Stimulated activated CD8-positive, alpha-beta memory T cell treated with anti-CD3 and anti-CD28 coated beads, Interleukin-2, amount 100 ng/mL, for 1 hour (primary cell): ENCODE measurements at regions not wholly inside any gene's neighbourhood (a gene's known extent, or its start where the extent isn't known, plus 50 kb on each side); places are given as distances from the start of the nearest gene placed in this dataset.

ENCODE experiments used
- DNase-seq, 2 donors: peaks; one replicate each; pipeline ENCODE4 v3.0.0-alpha.2; 2020; ENCODE audit warnings: low read depth in 2 of 2

DNA sequence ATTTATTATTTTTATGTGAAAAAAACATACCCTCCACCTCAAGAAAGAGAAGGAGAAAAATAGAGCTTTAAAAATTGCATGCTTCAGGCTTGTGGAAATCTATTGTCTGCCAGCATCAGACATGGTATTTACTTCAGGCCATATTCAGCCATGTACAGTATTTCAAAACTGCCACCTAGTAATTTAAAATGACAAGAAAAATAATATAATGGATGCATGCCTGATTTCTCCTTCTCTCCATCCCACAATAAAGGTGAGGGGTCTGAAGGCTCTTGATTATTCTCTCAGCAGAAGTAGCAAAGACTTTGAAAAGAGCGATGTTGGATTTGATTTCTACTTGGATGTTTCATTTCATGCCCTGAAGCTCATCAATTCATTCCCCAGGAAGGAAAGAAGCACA, 250.7 kb downstream of the TBC1D4 start:
- DNase-seq: no peak

DNA sequence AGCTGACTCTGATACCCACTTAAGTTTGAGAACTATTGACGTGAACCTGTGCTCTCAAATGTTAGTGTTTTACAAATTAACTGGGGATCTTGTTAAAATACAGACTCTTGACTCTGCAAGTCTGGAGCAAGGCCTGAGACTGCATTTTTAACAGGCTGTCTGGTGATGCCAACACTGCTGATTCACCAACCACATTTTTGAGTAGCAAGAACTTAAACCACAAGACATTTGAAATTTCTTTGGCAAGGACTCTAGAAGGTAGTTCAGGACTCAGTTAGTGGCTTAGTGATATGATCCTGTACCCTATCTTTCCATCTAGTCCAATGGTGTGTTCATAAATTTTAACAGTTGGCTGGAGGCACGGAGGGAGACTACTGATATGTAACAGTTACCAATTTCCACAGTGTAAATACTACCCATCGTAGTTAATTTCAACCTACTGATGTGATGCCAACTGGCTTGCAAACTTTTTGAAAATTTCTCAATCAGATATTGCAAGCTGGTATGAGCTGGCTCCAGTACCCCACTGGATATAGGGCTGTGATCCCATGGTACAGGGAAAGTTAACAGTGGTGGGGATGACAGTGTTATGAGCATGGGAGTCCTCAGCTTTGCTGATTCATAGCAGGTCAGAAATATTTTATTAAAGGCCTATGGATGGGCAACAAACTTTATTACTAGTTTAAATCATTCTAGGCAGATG, 255.1 kb downstream of the TBC1D4 start:
- no peak for DNase-seq

DNA sequence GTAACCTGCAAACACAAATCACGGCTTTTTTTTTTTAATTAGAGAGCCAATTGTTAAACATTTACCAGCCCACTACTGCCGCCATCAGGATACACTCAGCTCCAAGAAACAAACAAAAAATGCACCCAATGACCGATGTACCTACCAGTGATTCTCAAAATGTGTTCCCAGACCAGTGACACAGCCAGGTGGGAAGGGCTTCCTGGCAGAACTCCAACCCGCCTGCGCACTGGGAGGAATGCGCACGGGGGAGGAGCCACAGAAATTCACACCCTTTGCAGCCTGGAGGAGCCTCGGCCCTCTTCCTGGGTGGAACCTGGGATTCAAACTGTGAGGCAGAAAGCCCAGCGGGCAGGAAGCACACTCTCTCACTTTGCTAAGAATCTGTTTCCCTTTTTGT, 255.9 kb downstream of the TBC1D4 start:
- DNase-seq: no peak

DNA sequence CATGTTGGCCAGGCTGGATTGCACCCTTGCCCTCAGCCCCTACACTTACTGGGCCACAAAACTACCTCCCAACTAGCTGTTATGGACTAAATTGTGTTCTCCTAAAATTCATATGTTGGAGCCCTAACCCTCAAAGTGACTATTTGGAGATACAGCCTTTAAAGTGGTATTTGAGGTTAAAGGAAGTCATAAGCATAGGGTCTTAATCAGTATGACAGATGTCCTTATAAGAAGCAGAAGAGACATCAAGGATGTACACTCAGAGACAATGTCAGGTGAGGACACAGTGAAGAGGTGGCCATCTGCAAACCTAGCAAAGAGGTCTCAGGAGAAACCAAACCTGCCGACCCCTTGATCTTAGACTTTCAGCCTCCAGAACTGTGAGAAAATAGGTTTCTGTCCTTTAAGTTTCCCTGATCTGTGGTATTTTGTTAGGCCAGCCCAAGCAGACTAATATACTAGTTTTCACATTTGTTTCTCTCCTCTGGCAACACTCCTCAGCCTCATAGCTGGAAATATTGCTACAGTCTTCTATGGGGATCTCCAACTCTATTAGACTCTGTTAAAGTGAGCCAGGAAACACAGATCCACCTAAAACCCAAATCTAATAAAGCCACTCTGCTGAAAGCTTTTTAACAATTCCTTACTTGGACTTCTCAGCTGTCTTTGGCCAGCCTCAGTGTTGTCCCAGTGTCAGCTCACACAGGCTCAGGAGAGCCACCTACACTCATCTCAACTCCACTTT, 256.5 kb downstream of the TBC1D4 start:
- DNase-seq: no peak

DNA sequence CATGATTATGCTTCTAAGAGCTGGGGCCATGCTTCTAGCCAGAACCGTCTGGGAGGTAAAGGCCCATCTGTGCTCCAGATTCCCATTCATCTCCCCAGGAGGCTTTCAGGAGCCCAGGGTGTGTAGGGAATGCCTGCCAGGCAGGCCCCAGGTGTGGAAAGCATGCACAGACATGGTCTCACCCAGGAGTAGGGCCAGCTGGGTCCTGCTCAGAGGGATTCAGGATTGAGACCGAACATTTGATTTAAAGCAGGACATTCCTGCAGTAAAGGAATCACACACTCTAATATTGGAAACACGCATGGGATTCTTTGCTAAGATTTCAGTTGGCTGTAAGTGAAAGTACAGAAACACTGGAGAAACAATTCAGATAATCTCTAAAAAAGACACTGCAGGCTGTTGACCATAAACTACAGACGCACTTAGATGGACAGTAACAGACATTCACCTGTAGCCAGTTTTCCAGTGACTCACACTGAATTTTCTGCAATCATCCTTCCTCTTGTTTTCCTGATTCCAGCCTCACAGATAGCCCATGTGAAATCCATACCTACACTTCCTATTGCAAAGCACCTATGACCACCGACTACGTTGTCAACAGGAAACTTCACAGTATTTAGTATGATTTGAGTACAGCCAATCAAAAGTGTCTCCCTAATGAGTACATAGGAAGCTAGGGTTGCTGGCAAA, 257.8 kb downstream of the TBC1D4 start:
- no peak for DNase-seq

DNA sequence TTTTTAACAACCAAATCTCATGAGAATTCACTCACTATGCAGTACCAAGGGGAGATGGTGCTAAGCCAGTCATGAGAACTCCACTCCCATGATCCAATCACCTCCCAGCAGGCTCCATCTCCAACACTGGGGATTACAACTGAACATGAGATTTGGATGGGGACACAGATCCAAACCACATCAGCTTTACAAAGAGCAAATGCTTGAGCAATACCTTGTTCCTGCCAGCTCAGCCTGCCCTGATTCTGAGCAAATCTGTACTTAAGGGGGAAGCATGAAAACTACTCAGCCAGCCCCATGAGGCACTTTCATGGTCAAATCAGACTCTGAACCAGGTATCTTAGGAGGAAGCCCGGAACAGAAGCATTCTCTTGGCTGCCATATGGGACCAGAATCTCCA, 259.9 kb downstream of the TBC1D4 start:
- DNase-seq: no peak

DNA sequence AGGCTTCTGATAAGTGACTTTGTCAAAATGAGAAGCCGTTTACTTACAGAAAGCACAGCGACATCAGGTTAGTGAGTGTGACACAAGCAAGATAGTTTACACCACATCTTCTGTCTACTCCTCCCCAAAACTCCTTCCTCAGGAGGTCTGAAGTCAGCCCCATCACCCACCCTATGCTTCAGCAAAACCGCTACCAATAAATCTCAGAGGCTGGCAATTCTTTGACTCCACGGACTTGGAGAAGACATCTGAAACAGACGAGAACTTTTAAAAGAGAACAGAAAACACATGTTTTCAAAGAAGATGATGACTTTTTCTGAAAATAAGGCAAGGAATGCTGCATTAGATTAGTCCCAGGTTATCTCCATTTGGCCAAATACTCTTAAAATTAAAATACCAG, 261.1 kb downstream of the TBC1D4 start:
- no peak for DNase-seq

DNA sequence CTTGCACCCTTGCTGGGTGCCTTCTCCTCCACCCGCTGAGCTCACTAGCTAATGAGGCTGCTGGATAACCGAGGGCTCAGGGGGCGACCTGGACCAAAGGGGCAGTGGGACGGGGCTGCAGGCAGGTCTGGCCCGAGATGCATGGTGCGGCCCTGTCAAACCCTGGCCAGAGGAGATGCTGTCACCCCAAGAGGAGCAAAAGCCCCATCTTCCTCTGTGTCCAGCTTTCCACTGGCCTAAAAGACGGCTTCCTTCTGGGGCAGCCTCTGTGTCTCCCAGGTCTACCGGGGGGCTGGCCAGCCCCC, 261.8 kb downstream of the TBC1D4 start:
- no peak for DNase-seq

DNA sequence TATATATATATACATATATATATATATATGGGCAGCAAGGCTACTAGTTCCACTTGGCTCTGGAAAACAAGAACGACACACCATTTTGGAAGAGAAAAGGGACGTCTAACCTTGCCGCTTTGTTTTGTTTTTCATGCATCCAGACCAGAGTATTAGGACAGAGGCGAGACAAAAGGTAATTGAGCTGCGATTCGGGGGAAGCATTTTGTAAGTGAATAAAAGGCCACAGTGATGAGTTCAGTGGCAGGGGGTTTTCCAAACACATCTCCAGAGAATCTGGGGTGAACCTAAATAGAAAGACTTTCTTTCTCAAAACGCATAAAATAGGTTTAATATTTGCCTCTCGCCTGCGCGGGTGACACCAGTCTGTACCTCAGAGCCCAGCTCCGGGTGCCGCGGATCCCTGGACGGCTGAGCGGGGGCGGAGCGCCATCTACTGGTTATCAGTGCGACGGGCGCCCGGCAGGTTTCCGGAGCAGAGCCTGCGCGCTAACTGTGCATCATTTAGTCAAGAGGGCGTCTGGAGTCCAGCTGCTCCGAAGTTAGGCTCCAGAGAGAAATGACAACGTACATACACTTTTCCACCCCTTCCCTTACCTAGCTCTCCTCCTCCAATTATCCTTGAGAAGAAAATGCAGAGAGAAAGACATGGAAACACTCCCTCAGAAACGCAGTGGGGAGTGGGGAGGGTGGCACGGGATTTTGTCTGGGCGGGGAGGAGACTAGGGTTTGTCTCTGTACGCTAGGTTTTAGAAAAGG, 262.3 kb downstream of the TBC1D4 start:
- DNase-seq: peak; percentile 56 to 75

DNA sequence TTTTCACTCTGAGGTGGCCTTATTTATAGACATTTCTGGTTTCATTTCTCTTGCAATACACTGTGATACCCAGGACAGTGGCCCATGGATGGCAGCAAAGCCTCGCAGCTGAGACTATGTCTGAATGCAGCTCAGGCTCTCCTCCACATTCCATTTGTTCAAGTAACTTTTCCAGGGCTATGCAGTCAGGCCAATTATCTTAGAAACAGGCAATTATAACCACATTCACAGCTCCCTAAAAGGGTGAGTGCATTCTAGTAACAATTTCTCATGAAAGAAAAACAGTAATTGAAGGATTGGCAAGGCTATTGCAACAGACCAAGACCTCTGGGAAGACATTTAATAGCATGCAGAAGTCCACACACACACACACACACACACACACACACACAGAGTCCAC, 264.0 kb downstream of the TBC1D4 start:
- DNase-seq: no peak

DNA sequence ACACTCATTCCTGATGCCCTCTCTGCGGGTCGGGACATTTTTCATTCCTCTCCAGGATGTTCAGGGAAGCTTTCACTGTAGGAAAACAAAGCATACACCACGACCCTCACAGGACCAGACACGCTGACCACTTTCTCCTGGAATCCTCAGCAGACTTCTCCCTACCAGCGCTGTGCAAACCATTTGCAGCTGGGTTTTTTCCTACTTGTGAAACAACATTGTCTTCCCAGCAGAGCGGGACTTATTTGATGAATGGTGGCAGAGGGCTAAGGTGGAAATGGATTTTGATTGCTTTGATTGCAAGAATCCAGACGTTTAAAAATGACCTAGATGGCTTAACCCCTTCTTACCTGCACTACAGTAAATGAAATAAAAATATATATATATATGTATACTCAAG, 265.9 kb downstream of the TBC1D4 start:
- DNase-seq: no peak

DNA sequence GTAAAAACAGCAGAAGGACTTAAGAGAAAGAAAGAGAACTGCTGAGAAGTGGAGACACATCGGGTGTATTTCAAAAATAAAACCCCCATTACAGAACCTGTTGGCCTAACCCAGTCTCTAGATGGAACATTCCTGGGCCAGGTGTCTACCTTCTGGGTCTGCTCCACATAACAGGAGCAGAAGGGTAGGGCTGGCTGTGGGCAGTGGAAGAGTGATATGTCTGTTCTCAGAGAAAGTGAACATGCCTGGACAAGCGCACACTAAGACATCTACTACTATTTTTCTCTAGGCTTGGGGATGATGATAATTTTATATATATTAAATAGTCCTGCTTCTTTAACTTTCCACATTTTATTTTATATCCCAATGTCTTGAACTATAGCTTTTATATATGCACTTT, 267.1 kb downstream of the TBC1D4 start:
- no peak for DNase-seq

DNA sequence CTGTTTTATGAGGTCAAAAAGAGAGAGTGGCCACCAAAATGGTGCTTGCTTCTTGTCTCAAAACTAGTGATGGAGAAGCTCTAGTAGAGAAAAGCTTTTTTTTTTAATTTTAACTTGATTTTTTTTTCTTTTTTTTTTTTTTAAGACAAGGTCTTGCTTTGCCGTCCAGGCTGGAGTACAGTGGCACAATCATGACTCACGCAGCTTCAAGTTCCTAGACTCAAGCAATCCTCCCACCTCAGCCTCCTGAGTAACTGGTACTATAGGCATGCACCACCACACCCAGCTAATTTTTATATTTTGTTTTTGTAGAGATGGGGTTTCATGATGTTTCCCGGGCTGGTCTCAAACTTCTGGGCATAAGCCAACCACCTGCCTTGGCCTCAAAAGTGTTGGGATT, 279.0 kb downstream of the TBC1D4 start:
- DNase-seq: no peak

DNA sequence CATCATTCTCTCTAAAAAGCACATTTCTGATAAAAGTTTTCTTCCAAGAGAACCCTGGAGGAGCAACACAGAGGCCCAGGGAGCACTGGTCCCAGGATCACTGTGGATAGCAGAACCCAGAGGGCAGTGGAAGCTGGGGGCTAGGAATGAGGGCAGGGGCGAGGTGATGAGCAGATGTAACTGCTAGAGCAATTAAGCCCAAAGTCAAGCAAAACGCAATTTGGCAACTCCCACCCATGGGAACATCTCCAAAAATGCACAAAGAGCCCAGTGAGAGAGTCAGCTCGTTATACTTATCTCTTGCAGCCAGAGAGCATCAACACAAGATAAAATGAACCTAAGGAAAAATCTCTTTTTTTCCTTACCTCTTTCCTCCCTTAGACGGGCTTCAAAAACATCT, 284.2 kb downstream of the TBC1D4 start:
- no peak for DNase-seq

DNA sequence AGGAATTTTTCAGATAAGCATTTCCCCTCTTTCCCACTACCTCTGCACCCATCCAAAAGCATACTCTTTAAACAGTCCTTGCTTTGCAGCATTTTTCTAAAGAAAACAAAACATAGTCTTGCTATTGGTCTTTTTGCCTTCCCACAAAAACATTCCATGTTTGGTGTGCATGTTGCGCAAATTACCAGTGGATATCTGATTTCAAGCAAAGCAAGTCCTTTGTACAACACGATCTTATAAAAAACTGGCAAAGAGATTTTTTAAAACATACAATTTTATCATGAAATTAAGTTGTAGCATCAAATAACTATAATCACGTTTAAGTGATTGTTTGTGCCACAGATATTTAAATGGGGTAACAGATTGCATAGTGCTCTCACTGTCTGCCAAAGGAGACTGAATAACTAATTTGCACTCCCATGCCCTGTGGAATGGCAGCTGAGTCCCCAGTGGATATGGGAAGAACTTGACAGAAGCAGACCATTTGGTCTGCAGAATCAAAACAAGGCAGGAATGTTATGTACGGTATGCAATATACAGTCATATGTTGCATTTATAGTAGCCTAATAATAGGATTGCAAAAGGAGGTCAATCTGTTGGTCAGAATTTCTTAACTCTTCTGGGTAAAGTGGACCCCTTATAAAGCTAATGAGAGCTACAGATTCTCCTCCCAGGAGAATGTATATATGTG, 285.7 kb downstream of the TBC1D4 start:
- no peak for DNase-seq

DNA sequence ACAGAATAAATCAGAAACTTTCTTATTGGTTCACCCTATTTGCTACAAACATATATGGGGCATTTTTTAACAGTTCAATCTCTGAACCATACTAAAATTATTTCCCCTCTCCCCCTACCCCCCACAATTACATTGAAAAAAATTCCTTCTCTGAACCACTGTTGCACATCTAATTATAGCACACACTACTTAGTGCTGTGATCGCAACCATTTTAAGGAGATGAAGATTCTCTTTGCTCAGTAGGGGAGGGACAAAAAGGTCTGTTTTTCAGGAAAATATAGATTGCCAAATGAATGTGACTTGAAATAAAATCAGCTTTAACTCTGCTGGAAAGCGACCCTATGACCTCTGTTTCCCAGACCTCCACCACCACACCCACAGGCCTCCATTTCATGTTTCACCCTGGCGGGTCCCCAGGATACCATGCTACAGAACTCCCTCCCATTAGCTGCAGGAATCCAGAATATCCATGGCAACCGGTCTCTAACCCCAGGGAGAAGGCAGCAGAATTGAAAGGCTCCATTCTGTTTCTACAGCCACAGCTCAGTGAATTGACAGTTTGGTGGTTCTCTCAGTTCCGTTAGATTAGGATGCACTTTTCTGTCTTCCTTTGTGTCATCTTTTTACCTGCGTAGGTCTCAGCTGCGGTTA, 286.3 kb downstream of the TBC1D4 start:
- DNase-seq: no peak

DNA sequence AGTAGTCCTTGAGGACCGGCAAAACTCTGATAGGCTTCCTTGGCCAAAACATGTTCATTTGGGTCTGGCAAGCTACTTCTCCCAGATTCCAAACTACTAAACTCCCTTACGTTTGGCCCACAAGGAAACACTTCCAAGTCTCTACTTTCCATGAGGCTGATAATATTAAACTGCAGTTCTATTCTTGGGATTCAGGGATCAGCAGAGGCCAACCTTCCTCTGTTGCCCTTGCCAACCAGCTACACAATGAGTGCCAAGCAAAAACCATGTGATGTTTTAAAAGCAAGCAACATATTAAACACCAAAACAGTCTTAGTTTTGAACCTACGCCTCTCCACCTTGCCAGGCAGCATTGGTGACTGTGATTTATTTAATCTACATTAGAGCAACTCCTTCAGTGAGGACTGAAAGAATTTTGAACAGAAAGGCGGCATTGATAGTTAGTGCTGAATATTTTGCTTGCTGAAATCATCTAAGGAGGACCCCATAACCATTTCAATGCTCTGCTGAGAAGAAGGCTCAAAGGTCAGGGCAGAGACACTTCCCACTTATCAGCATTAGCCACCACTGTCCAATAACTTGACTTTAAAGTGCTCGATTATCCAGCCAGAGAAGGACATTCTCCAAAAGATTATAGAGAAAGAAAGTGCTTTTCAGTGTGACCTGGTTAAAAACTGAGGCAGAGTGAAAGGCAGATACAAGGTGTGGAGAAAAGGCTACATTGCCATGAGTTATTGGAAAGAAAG, 287.1 kb downstream of the TBC1D4 start:
- DNase-seq: no peak

DNA sequence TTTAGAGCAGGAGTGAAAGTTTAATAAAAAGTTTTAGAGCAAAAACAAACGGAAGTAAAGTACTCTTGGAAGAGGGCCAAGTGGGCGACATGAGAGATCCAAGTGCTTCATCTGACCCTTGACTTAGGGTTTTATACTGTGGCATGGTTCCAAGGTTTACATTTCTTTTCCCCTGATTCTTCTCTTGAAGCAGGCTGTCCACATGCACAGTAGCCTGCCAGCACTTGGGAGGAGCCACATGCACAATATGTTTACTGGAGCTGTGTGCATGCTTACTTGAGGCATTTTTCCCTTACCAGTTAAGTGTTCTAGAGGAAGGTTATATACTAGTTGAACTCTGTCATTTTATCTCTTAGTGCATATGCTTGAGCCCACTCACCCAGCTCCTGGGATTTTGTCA, 295.6 kb downstream of the TBC1D4 start:
- DNase-seq: no peak

DNA sequence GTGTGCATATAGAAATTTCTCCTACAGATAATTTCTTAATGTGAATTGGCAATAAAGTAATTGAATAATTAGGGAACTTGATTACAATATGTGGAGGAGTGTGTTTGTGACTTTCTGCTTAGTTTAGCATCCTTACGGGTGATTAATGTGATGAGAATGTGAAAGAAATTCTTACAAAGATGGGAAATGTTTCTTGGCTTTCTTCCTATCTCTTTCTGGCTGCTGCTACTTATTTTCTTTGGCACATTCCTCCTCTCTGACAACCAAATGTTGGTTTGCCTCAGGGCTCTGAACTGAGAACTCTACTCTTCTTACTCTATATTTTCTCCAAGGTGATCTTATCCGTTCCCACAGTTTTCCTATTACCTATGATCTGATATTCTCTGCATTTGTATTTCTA, 300.1 kb downstream of the TBC1D4 start:
- no peak for DNase-seq

DNA sequence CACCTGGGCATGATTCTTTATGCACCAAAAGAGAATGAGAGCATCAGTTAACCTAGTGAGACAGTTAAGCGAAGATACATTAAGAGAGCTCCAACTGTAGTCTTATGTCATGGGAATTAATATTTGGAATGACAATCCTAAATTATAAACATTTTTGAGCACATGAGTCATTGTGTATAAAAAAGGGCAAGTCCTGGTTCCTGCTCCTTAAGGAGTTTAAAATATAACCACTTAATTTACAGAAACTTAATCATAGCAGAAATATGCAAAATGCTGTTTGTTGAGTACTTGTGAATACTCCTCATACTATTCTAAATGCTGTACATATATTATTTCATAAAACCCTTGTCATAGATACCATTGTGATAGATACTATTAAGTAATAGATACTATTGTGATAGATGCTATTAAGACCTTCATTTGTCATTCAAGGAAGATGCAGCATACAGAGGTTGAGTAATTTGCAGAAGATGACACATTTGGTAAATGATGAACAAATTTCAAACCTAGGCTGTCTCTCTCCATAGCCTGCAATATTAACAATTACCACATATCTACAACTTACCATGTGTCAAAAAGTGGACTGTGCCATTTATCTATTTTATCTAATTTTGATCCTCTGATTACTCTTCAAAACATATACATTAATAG, 301.0 kb downstream of the TBC1D4 start:
- no peak for DNase-seq
